C4-2B (cell line): ENCODE measurements at regions not wholly inside any gene's neighbourhood (a gene's known extent, or its start where the extent isn't known, plus 50 kb on each side); places are given as distances from the start of the nearest gene placed in this dataset.

Experiments used
- H3K27ac ChIP-seq: fragments of 450-650 bp; 2 replicates; pipeline ENCODE4 v1.5.1; 2017
- CTCF ChIP-seq: fragments of 450-650 bp; conservative IDR thresholded peaks from 2 replicates; pipeline ENCODE4 v1.5.1; 2017; ENCODE audit warnings: mild to moderate bottlenecking
- ZFX ChIP-seq: fragments of 450-650 bp; IDR thresholded peaks from 2 replicates; pipeline ENCODE4 v1.6.1; 2017

GRCh38 chr12:17478908-17479673 lies 610.9 kb downstream of the RERGL start:
- no peak overlapping the region for H3K27ac ChIP-seq
- TF ChIP-seq CTCF (no peak), ZFX (no peak)

GRCh38 chr12:17470460-17470859 lies 619.5 kb downstream of the RERGL start:
- no peak overlapping the region for H3K27ac ChIP-seq
- TF ChIP-seq ZFX (no peak), CTCF (no peak)

GRCh38 chr12:17459214-17459613 lies 630.8 kb downstream of the RERGL start:
- no peak overlapping the region for H3K27ac ChIP-seq
- no peak for TF ChIP-seq CTCF
- no peak for TF ChIP-seq ZFX

GRCh38 chr12:17456486-17456885 lies 633.5 kb downstream of the RERGL start:
- TF ChIP-seq CTCF, result no peak
- TF ChIP-seq ZFX, result no peak
- no peak overlapping the region for H3K27ac ChIP-seq

GRCh38 chr12:17438141-17438540 lies 651.9 kb downstream of the RERGL start:
- H3K27ac ChIP-seq, result no peak overlapping the region
- TF ChIP-seq ZFX (no peak), CTCF (no peak)

GRCh38 chr12:17416748-17417147 lies 673.2 kb downstream of the RERGL start:
- TF ChIP-seq CTCF (no peak), ZFX (no peak)

GRCh38 chr12:17414596-17414995 lies 675.4 kb downstream of the RERGL start:
- H3K27ac ChIP-seq, result no peak overlapping the region
- no peak for TF ChIP-seq CTCF
- TF ChIP-seq ZFX, result no peak

More at GRCh38 chr12:17416748-17417147, 673.2 kb downstream of the RERGL start:
- no peak overlapping the region for H3K27ac ChIP-seq
